ENCODE measurements at regions not wholly inside any gene's neighbourhood (a gene's known extent, or its start where the extent isn't known, plus 50 kb on each side); places are given as distances from the start of the nearest gene placed in this dataset.

GRCh38 chr7:122217125-122217524 lies 73.1 kb upstream of the AASS start (continued):
- TF ChIP-seq ARID3A (IDR thresholded peaks at IDR 0.05; ENCODE audit: low read depth, low read length) (peak; percentile 65; the same call in 1 of the 2 replicates), ZNF33A (CRISPR knock-in tag; IDR thresholded peaks at IDR 0.05; ENCODE audit: borderline replicate concordance) (no peak), NCOR1 (IDR thresholded peaks at IDR 0.05; ENCODE audit: borderline replicate concordance, low read length) (no peak), RARG (CRISPR knock-in tag; IDR thresholded peaks at IDR 0.05; ENCODE audit: low read depth) (no peak), FOSL2 (CRISPR knock-in tag; IDR thresholded peaks at IDR 0.05) (peak; percentile 96), KLF16 (CRISPR knock-in tag; IDR thresholded peaks at IDR 0.05) (no peak), ZNF598 (CRISPR knock-in tag; IDR thresholded peaks at IDR 0.05; ENCODE audit: borderline replicate concordance) (no peak), LCORL (IDR thresholded peaks at IDR 0.05) (no peak), LCORL (CRISPR knock-in tag; IDR thresholded peaks at IDR 0.05) (peak; percentile 36; the same call in 1 of the 2 replicates), TFDP1 (CRISPR knock-in tag; IDR thresholded peaks at IDR 0.05; ENCODE audit: borderline replicate concordance) (no peak), MAZ (IDR thresholded peaks at IDR 0.05; ENCODE audit: borderline replicate concordance, low read depth, low read length) (no peak), MAZ (CRISPR knock-in tag; IDR thresholded peaks at IDR 0.05; ENCODE audit: low read depth) (no peak), ZNF335 (CRISPR knock-in tag; IDR thresholded peaks at IDR 0.05) (no peak), ZNF772 (CRISPR knock-in tag; IDR thresholded peaks at IDR 0.05) (no peak), GATAD1 (CRISPR knock-in tag; IDR thresholded peaks at IDR 0.05) (no peak), FOXP1 (IDR thresholded peaks at IDR 0.05) (no peak), FOXP1 (CRISPR knock-in tag; IDR thresholded peaks at IDR 0.05) (peak; percentile 79), ZNF780A (CRISPR knock-in tag; IDR thresholded peaks at IDR 0.05) (no peak), ZNF670 (CRISPR knock-in tag; IDR thresholded peaks at IDR 0.05; ENCODE audit: borderline replicate concordance) (no peak), PITX1 (CRISPR knock-in tag; IDR thresholded peaks at IDR 0.05) (peak; percentile 65; the same call in 1 of the 2 replicates)
- TF ChIP-seq, protein P1, sequence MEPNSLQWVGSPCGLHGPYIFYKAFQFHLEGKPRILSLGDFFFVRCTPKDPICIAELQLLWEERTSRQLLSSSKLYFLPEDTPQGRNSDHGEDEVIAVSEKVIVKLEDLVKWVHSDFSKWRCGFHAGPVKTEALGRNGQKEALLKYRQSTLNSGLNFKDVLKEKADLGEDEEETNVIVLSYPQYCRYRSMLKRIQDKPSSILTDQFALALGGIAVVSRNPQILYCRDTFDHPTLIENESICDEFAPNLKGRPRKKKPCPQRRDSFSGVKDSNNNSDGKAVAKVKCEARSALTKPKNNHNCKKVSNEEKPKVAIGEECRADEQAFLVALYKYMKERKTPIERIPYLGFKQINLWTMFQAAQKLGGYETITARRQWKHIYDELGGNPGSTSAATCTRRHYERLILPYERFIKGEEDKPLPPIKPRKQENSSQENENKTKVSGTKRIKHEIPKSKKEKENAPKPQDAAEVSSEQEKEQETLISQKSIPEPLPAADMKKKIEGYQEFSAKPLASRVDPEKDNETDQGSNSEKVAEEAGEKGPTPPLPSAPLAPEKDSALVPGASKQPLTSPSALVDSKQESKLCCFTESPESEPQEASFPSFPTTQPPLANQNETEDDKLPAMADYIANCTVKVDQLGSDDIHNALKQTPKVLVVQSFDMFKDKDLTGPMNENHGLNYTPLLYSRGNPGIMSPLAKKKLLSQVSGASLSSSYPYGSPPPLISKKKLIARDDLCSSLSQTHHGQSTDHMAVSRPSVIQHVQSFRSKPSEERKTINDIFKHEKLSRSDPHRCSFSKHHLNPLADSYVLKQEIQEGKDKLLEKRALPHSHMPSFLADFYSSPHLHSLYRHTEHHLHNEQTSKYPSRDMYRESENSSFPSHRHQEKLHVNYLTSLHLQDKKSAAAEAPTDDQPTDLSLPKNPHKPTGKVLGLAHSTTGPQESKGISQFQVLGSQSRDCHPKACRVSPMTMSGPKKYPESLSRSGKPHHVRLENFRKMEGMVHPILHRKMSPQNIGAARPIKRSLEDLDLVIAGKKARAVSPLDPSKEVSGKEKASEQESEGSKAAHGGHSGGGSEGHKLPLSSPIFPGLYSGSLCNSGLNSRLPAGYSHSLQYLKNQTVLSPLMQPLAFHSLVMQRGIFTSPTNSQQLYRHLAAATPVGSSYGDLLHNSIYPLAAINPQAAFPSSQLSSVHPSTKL (CRISPR knock-in tag; IDR thresholded peaks at IDR 0.05), result peak; percentile 67
- TF ChIP-seq, protein P2, sequence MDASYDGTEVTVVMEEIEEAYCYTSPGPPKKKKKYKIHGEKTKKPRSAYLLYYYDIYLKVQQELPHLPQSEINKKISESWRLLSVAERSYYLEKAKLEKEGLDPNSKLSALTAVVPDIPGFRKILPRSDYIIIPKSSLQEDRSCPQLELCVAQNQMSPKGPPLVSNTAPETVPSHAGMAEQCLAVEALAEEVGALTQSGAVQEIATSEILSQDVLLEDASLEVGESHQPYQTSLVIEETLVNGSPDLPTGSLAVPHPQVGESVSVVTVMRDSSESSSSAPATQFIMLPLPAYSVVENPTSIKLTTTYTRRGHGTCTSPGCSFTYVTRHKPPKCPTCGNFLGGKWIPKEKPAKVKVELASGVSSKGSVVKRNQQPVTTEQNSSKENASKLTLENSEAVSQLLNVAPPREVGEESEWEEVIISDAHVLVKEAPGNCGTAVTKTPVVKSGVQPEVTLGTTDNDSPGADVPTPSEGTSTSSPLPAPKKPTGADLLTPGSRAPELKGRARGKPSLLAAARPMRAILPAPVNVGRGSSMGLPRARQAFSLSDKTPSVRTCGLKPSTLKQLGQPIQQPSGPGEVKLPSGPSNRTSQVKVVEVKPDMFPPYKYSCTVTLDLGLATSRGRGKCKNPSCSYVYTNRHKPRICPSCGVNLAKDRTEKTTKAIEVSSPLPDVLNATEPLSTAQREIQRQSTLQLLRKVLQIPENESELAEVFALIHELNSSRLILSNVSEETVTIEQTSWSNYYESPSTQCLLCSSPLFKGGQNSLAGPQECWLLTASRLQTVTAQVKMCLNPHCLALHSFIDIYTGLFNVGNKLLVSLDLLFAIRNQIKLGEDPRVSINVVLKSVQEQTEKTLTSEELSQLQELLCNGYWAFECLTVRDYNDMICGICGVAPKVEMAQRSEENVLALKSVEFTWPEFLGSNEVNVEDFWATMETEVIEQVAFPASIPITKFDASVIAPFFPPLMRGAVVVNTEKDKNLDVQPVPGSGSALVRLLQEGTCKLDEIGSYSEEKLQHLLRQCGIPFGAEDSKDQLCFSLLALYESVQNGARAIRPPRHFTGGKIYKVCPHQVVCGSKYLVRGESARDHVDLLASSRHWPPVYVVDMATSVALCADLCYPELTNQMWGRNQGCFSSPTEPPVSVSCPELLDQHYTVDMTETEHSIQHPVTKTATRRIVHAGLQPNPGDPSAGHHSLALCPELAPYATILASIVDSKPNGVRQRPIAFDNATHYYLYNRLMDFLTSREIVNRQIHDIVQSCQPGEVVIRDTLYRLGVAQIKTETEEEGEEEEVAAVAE (CRISPR knock-in tag; IDR thresholded peaks at IDR 0.05; ENCODE audit: borderline replicate concordance), result no peak
